ENCODE measurements at regions not wholly inside any gene's neighbourhood (a gene's known extent, or its start where the extent isn't known, plus 50 kb on each side); places are given as distances from the start of the nearest gene placed in this dataset.

- FAIRE-seq = no peak
These were observed 80.1 kb upstream of the ATF3 start for GRCh38 chr1:212528501-212528900.

DNA sequence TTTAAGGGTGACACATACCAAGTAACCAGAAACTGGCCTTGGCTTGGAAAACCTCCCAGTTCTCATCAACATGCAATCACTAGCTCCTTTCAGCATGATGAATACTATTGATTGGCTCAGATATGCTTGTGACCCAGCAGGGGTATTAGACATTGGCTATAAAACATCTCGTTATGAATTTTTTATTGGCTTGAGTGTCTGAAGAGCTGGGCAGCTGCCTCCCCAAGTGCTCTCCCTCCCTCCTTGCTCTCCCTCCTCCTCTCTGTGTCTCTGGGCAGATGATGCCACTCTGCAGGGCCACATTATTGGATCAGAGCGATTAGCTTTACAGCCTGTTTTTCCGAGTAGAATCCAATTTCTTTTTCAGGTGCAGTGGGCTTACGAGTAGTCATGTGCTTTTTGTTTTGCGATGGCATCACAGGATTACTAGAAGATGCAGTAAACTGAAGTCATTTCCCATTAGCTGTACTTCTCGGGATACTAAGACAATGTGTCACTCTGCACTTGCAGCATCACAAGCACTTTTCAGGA lies 79.3 kb upstream of the ATF3 start:
- FAIRE-seq = no peak

- FAIRE-seq = no peak
These were observed 77.3 kb upstream of the ATF3 start for GRCh38 chr1:212531267-212531666.

- no peak for FAIRE-seq
These were observed 76.8 kb upstream of the ATF3 start for GRCh38 chr1:212531796-212532195.

GRCh38 chr1:212532469-212533147 lies 76.0 kb upstream of the ATF3 start:
- FAIRE-seq = no peak

DNA sequence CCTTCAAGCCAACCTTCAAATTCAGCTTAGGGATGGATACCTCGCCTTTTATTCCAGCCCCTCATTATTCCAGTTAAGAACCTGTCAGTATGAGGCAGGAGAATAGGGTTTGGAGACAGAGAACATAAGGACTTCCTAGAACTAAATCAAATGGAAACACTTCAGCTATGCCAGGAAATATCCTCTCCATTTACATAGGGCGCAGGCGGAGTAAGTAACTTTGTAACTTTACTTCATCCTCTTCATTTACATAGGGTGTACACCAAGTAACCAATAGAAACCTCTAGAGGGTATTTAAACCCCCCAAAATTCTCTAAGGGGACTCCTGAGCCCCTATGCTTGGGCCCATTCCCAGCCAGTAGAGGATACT lies 75.4 kb upstream of the ATF3 start:
- FAIRE-seq = no peak

DNA sequence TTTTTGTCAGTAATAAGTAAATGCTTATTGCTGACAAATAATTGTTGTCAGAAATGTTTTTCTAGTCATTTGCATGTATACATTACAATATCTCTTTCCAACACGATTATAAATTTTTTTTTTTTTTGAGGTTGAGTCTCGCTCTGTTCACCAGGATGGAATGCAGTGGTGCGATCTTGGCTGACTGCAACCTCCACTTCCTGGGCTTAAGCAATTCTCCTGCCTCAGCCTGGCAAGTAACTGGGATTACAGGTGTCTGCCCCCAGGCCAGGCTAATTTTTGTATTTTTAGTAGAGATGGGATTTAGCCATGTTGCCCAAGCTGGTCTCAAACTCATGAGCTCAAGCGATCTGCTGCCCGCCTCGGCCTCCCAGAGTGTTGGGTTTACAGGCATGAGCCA lies 72.0 kb upstream of the ATF3 start:
- FAIRE-seq = no peak

- FAIRE-seq = peak; percentile 85
These were observed 71.0 kb upstream of the ATF3 start for GRCh38 chr1:212537610-212538009.

DNA sequence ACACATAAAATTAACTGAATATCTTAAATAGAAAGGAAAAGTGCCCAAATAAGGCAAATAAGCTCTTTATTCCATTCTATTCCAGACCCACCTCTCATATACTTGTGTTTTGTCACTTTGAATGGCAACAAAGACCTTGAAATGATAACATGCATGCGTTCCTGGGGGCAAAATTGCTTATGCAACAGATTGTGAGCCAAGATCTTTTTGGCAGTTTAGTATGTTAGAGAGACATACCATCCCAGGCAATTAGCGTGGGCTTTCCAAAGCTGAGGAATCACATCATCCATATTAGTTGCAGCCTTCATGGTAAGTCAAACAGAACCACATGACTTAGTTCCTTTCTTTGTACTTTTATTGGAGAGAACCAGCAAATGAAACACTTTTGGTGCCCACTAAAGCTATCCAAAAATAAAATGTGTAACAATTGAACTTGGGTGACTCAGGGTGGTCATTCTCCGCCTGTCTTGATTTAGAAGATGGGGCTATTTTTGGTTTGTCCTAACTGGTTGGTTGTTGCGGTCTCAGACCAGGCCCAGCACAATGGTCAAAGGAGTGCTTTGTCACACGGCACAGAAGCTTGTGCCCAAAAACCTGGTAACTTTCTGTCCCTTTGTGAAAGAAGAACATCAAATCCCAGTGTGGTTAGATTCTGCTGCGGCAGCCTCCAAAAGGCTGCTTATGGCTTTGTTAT lies 68.7 kb upstream of the ATF3 start:
- FAIRE-seq = no peak

DNA sequence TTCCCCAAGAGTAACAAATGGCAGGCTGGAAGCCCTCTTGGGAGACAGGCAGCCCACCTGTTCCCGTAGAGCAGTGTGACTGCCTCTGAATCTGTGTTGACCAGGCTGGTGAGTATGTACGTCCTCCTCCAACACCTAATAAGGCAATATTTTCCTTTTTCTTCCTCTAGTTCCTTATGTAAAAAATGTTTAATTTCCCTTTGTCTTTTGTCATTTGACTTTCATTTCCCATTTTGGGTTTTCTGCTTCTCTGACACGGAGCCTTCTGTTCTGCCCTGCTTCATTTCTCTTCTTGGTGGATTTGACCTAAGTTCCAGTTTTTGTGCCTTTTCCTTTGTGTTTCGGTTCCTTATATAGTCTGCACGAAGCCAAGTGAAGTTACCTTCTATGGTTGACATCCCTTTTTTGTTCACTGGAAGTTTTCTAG lies 65.8 kb upstream of the ATF3 start:
- FAIRE-seq = no peak

- no peak for FAIRE-seq
These were observed 64.5 kb upstream of the ATF3 start for GRCh38 chr1:212544110-212544509.

DNA sequence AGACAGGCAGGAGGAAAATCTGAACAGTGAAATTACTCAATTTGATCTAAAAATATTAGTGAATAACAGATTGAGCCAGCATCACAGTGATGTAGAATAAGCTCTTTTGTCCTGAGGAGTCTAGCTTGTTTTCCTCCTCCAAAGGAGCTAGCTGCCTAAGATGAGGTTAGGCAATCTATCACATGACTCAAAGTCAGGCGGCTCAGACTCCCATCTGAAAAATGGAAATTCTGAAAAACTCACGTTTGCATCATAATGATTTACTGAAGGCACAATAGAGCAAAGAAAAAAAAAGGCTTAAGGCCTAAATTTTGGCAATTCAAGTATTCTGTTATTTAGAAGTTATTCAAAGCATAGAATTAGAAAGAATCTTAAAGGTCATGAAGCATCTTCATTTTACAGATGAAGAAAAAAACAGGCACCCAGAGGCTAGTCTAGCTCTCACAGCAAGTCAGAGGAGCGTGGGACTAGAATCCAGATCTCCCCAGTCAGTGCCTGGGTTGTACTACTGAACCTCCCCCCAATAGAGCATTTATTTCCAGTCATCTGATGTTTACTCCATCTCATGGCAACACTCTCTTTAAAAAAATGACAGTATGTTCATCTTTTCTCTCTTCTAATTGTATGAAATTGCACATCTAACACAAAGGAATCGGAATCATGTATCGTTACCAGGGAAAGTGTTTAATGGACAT lies 62.5 kb upstream of the ATF3 start:
- FAIRE-seq = no peak

GRCh38 chr1:212549503-212550017 lies 59.0 kb upstream of the ATF3 start:
- FAIRE-seq = no peak

GRCh38 chr1:212551929-212552328 lies 56.6 kb upstream of the ATF3 start:
- no peak for FAIRE-seq

DNA sequence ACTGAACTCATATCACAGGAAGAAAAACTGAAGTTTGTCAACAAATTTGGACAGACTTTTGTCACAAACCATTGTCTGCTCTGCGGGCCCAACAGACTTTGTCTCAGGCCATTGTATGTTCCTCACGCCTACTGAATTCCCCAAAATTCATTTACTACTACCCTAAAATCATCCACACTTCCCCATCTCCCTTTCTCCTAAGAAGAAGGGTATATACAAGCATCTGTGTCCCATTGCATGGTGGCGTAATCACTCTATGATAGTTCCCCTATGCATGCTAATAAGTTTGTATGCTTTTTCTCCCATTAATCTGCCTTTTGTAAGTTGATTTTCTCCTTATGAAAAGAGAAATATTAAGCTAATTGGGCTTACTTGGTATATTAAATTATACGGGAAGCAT lies 54.9 kb upstream of the ATF3 start:
- no peak for FAIRE-seq

- no peak for FAIRE-seq
These were observed 54.2 kb upstream of the ATF3 start for GRCh38 chr1:212554401-212554800.

GRCh38 chr1:212555426-212555825 lies 53.1 kb upstream of the ATF3 start:
- no peak for FAIRE-seq

DNA sequence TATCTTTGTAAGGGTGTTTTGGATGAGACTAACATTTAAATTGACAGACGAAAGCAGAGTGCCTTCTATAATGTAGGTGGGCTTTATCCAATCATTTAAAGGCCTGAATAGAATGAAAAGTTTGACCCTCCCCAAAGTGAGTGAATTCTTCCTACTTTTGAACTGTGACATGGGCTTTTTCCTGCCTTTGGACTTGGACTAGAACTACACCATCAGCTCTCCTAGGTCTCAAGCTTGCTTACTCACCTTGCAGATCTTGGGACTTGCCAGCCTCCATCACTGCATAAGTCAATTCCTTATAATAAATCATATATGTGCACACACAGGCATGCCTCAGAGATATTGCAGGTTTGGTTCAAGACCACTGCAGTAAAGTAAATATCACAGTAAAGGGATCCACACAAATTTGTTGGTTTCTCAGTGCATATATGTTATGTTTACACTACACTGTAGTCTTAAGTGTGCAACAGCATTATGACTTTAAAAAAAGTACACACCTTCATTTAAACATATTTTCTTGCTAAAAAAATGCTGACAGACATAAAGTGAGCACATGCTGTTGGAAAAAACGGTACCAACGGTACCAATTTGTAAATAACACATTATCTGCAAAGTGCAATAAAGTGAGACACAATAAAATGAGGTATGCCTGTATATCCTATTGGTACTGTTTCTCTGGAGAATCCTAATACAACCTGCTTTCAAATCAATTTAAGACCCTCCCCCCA lies 51.6 kb upstream of the ATF3 start:
- FAIRE-seq = no peak

GRCh38 chr1:212557739-212558692 lies 50.5 kb upstream of the ATF3 start:
- FAIRE-seq = no peak

DNA sequence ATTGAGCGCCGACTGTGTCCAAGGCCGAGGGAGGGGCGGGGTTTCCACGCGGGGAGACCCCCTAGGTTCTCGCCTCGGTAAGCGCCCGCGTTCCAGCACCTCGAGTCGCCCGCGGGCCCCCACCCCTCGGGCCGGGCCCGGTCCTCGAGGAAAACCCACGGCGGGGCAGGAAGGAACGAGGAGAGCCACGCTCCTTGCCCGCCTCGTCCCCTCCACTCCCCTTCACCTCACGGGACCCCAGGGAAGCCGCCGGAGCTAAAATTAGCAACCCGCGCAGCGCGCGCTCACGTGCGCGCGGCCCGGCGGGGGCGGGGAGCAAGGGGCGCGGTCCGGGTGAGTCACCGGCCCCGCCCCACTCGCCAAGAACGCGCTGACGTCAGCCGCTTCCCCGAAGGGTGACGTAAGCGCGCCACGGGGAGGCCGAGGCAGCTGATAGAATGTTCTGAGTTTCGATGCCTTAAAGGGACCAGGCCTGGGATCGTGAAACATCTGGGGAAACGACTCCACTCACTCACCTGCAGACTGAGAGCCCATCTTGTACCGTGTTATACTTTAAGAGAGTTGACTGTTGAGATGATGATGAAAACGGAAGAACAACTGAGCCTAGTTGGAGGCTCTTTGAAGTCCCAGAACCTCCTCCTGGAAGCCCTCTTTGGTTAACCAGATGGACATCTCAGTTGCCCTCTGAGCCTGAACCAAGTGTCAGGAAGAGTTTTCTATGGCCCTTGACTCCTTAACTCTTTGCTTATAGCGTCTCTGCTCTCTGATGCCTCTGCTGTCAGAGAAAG lies 49.7 kb upstream of the ATF3 start:
- no peak for FAIRE-seq

Measured in TTC549 (cell line).